ENCODE measurements at regions not wholly inside any gene's neighbourhood (a gene's known extent, or its start where the extent isn't known, plus 50 kb on each side); places are given as distances from the start of the nearest gene placed in this dataset.

- no peak for DNase-seq
Observed at GRCh38 chr11:16430674-16431073, 74.3 kb upstream of the SOX6 start.

- DNase-seq = no peak
Observed at GRCh38 chr11:16421826-16422225, 65.5 kb upstream of the SOX6 start.

- no peak for DNase-seq
Observed at GRCh38 chr11:16418428-16419097, 62.2 kb upstream of the SOX6 start.

GRCh38 chr11:16412525-16413172 lies 56.3 kb upstream of the SOX6 start:
- DNase-seq = peak; percentile 13

- no peak for DNase-seq
Observed at GRCh38 chr11:16410479-16410878, 54.1 kb upstream of the SOX6 start.

GRCh38 chr11:16408619-16409018 lies 52.3 kb upstream of the SOX6 start:
- no peak for DNase-seq

GRCh38 chr11:16406226-16406625 lies 49.9 kb upstream of the SOX6 start:
- DNase-seq = no peak
